Right renal pelvis (tissue), 4 donors: ENCODE measurements at regions not wholly inside any gene's neighbourhood (a gene's known extent, or its start where the extent isn't known, plus 50 kb on each side); places are given as distances from the start of the nearest gene placed in this dataset.

Experiments used
- DNase-seq, 4 donors: peaks; one replicate each; pipeline ENCODE4 v3.0.0-alpha.2; 2013; ENCODE audit warnings: low read depth in 4 of 4, low spot score in 3 of 4, missing footprints in 1 of 4

DNA sequence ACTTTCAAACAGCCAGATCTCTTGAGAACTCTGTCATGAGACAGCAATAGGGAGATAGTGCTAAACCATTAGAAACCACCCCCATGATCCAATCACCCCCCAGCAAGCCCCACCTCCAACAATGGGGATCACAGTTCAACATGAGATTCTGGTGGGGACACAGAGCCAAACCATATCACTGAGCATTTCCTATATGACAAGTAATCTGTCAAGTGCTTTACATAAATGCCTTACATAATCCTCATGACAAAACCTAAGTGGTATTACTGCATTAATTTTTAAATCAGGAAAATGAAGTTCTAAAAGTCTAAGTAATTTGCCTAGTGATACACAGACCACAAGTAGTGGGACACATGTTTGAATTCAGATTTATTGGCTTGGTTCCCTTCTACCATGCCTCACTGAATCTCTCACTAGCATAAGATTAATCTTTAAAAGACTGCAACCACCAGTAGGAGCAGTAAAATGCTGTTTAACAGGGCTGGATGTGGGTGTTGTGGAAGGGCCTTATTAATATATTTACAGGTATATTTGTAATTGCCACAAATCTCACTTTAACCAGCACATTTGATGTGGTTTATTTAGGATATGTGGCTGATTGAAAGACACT is 323.1 kb upstream of the FBXO33 start:
- DNase-seq: peak in 3 of 4 donors; percentile 4 to 17 (median 8)

DNA sequence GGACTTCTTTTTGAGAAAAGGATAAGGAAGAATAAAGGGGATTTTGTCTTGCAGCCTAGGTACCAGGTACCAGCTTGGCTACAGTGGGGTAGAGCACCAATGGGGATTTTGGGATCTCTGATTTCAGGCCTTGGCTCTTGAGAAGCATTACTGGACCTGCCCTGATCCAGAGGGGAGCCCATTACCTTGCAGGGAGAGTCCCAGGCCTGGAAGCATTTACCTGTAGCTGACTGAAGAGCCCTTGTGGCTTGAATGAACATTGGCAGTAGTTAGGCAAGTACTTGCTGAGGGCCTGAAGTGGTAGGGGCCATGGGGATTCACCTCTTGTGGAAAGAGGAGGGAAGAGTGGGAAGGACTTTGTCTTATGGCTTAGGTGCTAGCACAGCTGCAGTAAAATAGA is 308.2 kb upstream of the FBXO33 start:
- DNase-seq: no peak

DNA sequence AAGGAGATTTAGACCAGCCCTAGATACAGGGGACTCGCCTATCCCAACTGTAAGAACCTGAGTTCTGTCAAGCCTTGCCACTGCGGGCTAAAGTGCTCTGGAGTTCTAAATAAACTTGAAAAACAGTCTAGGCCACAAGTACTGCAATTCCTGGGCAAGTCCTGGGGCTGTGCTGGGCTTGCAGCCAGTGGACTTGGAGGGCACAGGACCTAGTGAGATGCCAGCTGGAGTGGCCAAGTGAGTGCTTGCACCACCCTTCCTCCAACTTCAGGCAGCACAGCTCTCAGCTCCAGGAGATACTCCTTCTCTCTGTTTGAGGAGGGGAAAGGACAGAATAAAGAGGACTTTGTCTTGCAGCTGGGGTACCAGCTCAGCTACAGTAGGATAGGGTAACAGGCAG is 307.6 kb upstream of the FBXO33 start:
- DNase-seq: no peak

DNA sequence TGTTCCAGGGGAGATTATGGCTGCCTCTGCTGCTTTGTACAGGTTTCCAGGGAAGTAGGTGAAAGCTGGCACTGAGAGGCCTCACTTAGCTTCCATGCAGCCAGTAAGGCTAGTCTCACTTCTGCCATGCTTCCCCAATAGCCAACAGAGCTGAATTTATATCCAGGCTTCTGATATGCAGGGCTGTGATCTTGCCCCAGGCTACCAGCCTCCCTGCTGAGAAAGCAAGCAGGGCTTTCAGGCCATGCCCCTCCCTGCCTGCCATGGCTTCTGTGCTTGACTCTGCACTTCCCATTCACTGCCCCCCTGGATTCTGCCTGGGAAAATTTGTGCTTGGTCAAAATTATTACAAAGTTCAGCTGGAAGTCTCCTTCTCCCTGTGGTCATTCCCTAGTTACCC is 302.1 kb upstream of the FBXO33 start:
- DNase-seq: no peak

DNA sequence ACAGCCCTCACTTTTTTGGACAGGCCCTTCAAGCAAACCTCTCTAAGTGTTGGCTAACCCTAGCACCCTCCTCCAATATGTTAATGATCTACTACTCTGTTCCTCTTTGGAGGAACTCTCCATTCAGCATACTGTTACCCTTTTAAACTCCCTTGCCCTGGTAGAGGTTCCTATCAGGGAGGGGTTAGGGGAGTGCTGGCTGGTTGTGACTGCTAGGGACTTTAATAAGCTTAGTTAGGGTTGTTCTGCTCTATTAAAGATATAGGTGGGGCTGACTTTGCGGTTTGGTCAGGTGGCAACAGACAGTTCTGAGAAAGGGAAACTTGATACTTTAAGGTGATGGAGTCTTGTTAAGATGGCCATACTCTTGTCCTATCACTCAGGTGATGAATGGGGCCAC is 301.5 kb upstream of the FBXO33 start:
- DNase-seq: no peak

DNA sequence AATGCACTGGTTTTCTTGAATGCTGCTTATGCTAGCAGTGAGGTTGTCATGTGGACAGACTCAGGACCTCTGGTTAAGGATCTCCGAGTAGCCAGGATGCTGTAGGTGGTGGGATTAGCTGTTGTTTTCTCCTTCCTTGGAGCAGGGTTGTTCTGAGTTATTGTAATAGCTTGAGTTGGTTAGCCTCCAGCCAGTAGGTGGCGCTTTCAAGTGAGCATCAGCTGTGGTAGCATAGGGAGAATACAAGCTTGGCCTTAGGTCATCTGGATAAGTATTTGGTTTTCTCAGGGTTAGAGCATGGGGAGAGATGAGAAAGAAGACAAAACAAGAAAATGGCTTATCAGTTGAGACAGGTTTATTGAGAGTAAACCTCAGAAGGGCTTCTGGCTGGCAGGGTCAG is 299.7 kb upstream of the FBXO33 start:
- no peak for DNase-seq

DNA sequence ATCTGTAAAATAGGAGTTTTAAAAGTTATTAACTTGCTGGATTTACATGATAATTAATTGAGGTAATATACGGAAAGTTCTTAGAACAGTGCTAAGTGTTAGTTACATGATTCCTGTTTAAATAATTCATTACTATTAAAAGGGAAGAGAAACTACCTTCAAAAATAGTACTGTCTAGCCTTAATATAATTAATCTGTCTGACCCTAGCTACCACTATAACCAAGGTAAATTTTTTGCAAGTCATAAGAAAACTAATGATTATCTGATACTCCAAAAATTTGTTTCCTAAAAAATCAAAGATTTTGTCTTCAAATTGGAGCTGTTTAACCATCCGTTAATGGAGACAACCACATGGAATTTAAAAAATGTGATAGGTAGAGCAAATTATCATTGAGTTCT is 294.3 kb upstream of the FBXO33 start:
- no peak for DNase-seq

DNA sequence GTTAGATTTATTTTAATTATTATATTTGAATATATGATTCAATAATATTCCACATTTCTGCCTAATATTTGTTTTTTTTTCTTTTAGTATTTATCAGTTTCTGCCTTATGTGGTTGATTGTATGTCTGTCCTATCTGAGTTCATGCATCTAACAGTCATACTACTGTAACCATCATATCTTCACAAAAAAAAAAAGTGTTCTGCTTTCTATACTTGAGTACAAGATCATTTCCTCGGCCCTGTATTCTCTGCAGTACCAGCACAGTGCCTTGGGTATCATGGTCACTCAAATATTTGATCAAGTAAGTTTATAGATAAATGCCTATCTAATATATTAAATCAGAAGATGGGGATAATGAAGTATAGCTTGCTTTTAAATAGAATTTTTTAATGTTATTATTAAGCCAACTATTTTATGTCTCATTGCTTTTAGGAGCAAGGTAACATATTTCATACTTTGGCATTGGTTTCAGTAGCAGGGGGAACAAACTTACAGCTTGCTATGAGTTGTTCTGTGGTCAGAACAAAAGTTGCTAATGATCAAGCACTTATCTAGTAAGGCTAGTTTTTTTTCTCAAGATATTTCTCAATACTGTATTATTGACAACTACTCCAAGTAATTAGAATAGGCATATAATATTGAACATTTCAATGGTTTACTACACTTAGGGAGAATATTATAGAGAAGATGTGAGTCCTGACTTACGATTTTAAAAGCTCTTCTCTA is 290.5 kb upstream of the FBXO33 start:
- no peak for DNase-seq

DNA sequence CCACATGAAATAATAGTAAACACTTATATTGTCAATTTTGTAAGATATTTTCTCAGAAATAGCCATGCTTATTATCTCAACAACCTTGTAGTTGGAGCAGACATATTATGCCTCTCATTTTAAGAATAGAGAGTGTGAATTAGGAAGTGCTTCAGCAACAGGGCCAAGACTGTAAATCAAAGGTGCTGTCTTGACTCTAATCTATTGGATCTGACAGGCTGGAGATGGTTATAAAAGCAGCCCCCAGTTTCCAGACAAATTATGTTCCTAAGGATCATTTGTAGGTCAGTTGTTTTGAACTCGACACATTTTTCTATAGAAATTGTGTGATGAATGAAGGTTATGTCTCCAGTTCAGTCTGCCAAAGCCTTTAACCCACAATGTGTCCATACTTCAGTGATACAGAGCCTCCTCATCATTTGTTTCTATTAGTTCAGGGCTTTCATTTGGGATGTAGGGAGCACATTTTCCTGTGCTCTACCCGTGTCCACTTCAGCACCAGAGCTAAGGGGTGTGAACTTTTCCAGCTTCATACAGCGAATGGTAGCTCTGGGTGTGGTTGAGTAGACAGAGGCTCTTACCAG is 284.8 kb upstream of the FBXO33 start:
- DNase-seq: no peak

DNA sequence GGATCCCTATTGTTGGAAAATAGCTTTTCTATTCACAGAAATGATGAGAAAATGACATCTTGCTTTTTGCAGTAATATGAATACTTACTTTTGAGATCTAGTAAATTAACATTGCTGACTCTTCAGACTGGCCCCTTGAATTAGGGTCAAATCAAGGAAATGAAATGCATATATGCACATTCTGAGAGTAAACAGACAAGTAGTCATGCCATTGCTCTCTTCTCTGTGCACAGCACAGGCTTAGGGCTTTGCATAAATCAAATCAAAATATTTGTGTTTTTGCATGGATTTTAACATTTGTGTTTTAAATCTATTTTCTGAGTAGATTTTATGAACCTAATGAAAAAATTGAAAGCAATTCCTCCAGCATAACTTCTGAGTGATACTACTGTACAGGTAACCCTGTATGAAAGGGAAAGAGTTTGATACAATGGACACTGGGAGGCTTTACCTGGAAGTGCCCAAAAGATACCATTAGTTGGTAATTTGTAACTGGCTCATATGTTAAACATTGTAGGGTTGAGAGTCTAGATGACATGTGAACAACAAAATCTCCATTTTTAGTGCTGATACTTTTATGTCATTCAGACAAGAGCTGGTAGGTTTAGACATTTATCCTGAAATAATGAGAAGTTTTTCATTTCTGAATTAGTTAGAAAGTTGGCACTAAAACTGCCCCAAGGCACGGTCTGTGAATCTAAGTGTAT is 280.2 kb upstream of the FBXO33 start:
- DNase-seq: no peak

DNA sequence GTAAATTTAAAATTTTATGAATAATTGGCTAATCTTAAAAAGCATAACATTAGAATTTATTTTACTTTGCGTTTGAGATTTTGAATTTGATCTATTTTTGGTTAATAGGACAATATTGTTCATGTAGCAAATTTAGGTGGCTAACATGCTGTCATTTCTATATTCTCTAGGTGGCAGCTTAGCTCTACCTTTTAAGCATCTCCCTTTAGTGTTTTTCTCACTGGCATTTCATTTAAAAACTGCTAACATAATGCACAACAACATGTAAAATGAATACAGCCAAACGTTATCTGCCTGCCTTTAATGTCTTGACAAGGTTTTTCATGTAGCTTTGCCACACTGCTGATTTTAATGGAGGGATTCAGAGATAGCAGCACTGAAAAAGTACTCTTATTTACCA is 272.4 kb upstream of the FBXO33 start:
- DNase-seq: no peak

DNA sequence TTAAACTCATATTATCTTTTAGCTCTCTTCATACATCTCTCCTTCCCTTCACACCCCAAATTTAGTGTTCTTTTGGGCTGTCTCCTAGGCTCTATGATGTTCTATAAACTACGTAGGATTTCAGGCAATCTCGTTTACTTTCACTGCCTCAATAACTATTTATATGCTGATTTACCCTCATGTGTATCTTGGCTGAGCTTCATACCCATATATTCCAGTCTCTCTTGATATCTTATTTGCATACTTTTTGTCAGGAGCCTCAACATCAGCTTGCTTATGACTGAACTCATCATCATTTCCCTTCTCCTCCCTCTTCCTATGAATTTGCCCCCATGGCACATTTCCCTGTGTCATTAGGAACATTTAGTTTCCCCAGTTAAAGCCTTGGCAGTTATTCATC is 262.1 kb upstream of the FBXO33 start:
- DNase-seq: no peak

DNA sequence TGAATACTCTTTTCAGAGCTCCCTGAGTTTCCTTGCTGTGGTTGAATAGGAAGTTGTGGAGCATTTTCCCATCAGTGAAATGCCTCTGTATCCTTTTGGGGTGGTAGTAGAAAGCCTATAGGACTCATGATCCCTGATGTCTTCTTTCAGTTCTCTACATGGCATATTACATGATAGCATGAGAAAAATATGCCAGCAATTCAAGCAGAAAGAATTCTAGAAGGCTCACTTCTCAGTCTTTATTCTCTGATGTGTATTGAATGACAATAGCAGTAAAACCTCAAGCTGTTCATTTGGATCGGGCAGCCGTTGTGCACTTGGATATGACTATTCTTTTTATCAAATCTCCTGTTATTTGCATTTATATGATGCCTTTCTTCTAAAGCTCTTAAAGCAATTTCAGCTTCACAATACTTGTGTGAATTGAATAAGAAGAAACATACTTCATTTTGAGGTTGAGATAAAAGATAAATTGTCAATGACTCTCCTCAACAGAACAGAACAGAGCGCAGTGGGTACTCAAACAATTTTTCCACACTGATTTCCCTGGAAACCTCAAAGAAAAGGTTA is 251.5 kb upstream of the FBXO33 start:
- no peak for DNase-seq

DNA sequence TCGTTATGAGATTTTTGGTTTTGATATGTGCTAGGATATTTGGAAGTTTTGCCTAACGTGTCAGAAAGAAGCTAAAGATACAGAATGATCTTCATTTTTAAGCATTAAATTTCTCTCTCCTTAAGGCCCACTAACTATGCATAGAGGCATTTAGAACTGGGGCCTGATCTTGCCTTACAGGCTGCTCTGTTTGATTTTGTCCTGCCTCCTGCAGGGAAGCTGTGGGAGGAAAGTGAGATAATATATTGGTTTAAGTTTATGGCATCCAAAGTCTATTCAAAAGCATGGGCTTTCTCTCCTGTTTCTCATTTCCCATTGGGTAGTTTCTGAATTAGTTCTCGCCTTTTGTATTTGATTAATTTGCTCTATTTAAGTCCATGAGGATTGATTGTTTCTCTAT is 250.3 kb upstream of the FBXO33 start:
- DNase-seq: no peak

DNA sequence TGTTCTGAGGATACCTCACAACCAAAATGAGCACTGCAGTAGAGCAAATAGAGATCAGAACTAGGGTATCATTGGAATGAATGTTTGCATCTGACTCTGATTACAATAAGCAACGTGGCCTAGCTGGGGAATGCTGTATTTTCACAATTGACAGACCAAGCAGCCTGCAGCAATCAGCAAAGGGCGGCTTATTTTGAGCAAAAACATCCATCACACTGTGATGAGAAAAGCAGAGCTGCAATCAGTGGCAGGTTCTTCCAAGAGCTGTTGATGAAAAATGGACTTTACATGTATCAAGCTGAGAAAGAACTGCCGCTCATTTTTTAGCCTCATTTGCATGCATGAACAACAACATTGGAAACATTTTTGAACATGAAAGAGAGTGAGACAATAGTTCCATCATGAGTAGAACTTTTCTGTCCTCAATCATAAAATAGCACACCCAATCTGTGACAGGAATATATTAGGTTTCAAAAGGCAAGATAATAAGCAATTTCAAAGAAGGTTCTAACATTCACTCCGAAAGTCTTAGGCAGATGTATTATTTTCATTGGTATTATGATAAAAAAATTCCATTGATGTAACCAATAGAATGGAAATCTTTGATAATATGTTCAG is 249.7 kb upstream of the FBXO33 start:
- no peak for DNase-seq

DNA sequence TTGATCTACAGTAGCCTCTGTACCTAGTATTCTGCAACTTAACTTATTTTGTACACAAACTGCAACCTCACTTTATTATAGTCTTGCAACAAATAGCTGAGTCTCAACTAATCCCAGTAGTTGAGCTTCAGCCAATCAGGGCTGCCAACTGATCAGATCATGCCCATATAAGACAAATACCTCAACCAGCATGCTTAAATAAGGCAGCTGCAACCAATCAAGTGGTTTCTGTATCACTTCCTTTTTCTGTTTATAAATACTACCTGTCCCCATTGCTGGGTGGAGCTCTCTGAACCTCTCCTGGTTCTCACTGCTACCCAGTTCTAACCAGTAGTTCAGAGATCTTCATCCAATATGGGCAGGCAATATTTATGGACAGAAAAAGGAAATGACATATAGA is 248.5 kb upstream of the FBXO33 start:
- DNase-seq: no peak

DNA sequence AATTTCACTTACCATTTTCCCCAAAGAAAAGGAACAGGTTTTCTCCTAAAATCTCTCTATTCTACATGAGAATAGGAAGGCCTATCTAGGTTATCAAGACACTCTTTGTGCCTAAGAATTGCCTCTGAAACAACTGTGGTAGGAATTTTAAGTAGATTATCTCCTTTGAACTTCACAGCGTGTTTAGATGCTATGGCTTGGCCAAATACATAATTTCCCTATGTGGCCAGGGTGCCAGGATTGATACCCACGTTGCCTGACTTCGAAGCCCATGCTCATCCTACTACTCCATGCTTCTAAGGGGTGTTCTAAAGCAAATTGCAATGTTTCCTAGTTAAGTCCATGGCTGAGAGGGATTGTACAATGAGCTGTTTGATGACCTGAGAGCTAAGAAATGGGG is 241.5 kb upstream of the FBXO33 start:
- DNase-seq: no peak

DNA sequence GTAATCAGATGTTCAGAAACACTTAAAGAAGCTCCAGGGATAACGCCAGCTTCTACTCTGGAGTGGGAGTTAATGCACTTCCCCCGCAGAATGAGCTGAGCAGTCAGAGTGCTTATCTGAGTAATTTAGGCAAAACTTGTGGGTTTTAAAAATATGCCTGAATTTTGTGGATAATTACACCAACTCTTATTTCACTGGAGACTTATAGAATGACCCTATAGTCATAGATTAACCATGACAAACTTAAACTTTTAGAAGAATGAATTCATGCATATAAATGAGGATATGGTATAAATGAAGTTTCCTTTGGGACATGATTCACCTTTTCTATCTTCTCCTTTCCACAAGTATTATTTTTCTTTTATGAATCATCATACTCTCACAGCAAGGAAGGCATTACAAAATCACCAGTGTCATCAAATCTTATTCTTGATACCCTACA is 241.1 kb upstream of the FBXO33 start:
- no peak for DNase-seq

DNA sequence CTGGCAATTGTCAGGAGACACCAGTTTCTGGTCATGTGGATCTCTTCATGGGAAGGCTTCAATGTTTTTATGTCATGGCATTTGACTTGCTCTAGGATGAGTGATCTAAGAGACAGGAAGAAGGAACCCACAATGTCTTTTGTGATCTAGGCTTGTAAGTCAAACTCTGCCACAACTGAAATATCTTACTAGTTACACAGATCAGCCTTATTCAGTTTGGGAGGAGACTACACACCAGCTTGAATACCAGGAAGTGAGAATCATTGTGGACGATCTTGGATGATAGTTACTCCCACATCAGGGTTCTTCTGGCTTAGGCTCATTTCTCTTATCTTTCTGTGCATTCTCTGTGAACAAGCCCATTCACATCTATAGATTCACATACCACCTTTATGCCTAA is 236.2 kb upstream of the FBXO33 start:
- no peak for DNase-seq

DNA sequence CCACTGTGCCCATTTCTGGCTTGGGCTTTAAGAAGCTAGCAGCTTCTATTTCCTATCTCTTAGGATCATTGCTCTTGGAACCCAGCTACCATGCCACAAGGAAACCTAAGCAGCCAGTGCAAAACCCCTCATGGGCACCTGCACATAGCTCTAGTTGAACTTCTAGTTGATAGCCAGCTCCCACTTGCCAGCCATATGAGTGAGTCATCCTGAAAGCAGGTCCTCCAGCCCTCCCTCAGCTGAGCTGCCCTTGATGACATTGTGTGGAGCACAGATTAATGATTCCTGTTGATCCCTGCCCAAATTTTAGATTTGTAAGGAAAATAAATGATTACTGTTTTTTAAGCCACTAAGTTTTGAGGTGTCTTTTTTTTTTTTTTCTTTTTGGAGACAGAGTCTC is 234.2 kb upstream of the FBXO33 start:
- no peak for DNase-seq

DNA sequence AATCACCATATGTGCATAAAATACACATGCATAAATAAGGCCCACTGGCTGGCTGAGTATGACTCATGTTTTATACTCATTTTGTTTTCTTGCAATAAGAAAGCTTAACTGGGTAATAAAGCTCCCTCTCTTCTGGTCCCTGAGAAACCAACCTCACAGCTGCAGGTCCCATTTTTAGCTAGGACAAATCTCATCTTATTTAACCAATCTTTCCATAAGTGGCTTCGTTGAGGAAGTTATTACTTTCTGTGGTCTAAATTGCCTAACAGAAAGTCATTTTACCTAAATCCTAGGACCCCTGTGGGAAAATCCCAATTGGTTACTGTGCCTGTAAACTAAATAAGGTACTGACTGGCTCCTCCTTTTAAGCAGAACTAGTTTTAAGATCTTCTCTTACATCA is 232.8 kb upstream of the FBXO33 start:
- no peak for DNase-seq
